ENCODE measurements at regions not wholly inside any gene's neighbourhood (a gene's known extent, or its start where the extent isn't known, plus 50 kb on each side); places are given as distances from the start of the nearest gene placed in this dataset.

- TF ChIP-seq CTCF (IDR thresholded peaks at IDR 0.05): no peak
- no peak for TF ChIP-seq POLR2A (IDR thresholded peaks at IDR 0.05)
- no peak for TF ChIP-seq POLR2AphosphoS5 (IDR thresholded peaks at IDR 0.05)
- TF ChIP-seq EP300 (IDR thresholded peaks at IDR 0.05): no peak
These were observed 156.0 kb downstream of the SLC4A3 start for GRCh38 chr2:219783359-219783975.
